ENCODE measurements at regions not wholly inside any gene's neighbourhood (a gene's known extent, or its start where the extent isn't known, plus 50 kb on each side); places are given as distances from the start of the nearest gene placed in this dataset.

DNA sequence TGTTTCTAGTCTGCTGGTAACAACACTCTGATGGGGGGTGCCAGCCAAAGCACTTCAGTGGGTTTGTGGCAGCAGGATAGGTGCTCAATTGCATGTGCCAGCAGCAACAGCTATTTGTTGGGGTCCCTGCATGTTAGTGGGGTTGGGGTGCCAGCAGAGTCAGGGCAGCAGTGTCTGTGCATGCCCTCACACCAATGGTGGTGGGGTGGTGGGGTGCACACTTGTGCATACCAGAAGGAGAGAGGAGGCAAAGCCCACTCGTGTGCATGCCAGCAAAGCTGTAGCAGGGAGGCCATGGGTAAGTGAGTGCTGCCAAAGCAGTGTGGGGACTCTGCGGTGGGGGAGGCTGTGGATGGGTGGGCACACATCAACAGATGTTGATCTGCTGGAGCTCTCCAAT is 232.2 kb downstream of the GABRG2 start:
- ATAC-seq (ENCODE audit: insufficient read depth, low read depth) (no peak), DNase-seq (no peak)
- Histone ChIP-seq H3K27ac (ENCODE audit: low read length) (no peak overlapping the region), H3K4me2 (ENCODE audit: insufficient read depth, low read length) (no peak overlapping the region), H3K36me3 (ENCODE audit: insufficient read depth, low read length) (no peaks in the 10 kb centered on the region), H3K9ac (ENCODE audit: low read depth, low read length) (no peak overlapping the region), H3K4me1 (ENCODE audit: insufficient read depth, low read length) (no peaks in the 10 kb centered on the region), H3K79me2 (ENCODE audit: insufficient read depth, low read length) (no peaks in the 10 kb centered on the region), H3K9me3 (ENCODE audit: insufficient read depth, low read length, severe bottlenecking) (no peaks in the 10 kb centered on the region), H3K27me3 (ENCODE audit: insufficient read depth, low read length, poor library complexity) (no peaks in the 10 kb centered on the region), H2AFZ (ENCODE audit: low read depth, low read length) (no peak overlapping the region), H3K4me3 (ENCODE audit: low read depth in 1 of 2, low read length in 2 of 2) (no peak overlapping the region), H4K20me1 (ENCODE audit: insufficient read depth, low read length) (no peaks in the 10 kb centered on the region)
- no peak for TF ChIP-seq EZH2 (IDR thresholded peaks at IDR 0.05; ENCODE audit: borderline replicate concordance, low read depth, low read length, severe bottlenecking)
- TF ChIP-seq, protein P1, sequence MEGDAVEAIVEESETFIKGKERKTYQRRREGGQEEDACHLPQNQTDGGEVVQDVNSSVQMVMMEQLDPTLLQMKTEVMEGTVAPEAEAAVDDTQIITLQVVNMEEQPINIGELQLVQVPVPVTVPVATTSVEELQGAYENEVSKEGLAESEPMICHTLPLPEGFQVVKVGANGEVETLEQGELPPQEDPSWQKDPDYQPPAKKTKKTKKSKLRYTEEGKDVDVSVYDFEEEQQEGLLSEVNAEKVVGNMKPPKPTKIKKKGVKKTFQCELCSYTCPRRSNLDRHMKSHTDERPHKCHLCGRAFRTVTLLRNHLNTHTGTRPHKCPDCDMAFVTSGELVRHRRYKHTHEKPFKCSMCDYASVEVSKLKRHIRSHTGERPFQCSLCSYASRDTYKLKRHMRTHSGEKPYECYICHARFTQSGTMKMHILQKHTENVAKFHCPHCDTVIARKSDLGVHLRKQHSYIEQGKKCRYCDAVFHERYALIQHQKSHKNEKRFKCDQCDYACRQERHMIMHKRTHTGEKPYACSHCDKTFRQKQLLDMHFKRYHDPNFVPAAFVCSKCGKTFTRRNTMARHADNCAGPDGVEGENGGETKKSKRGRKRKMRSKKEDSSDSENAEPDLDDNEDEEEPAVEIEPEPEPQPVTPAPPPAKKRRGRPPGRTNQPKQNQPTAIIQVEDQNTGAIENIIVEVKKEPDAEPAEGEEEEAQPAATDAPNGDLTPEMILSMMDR (IDR thresholded peaks at IDR 0.05; ENCODE audit: borderline replicate concordance, extremely low read depth, low read length, poor library complexity, severe bottlenecking), result no peak

DNA sequence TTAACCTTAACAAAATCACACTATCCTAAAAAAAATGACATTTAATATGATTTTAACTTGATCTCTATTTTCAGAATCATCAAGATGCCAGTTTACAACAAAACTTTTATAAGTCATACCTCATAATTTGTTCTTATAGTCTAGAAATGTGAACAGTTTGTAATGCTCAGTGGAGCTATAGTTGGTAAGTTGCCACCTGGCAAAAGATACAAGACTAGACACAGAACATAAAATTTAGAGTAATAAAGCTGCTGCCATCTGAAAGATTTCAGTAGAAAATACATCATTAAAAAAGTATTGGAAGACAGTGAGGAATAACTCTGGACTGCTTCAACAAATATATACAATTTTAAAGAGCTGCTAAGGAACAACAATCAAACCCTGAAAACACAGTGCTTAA is 233.8 kb downstream of the GABRG2 start:
- Histone ChIP-seq H4K20me1 (ENCODE audit: insufficient read depth, low read length) (no peaks in the 10 kb centered on the region), H3K4me1 (ENCODE audit: insufficient read depth, low read length) (no peaks in the 10 kb centered on the region), H3K9me3 (ENCODE audit: insufficient read depth, low read length, severe bottlenecking) (no peaks in the 10 kb centered on the region), H2AFZ (ENCODE audit: low read depth, low read length) (no peak overlapping the region), H3K4me3 (ENCODE audit: low read depth in 1 of 2, low read length in 2 of 2) (no peak overlapping the region), H3K79me2 (ENCODE audit: insufficient read depth, low read length) (no peaks in the 10 kb centered on the region), H3K36me3 (ENCODE audit: insufficient read depth, low read length) (no peaks in the 10 kb centered on the region), H3K27ac (ENCODE audit: low read length) (no peak overlapping the region), H3K27me3 (ENCODE audit: insufficient read depth, low read length, poor library complexity) (no peaks in the 10 kb centered on the region), H3K9ac (ENCODE audit: low read depth, low read length) (no peak overlapping the region), H3K4me2 (ENCODE audit: insufficient read depth, low read length) (no peak overlapping the region)
- TF ChIP-seq, protein P1 (IDR thresholded peaks at IDR 0.05; ENCODE audit: borderline replicate concordance, extremely low read depth, low read length, poor library complexity, severe bottlenecking), result no peak
- TF ChIP-seq EZH2 (IDR thresholded peaks at IDR 0.05; ENCODE audit: borderline replicate concordance, low read depth, low read length, severe bottlenecking), result no peak
- DNase-seq (no peak), ATAC-seq (ENCODE audit: insufficient read depth, low read depth) (no peak)

DNA sequence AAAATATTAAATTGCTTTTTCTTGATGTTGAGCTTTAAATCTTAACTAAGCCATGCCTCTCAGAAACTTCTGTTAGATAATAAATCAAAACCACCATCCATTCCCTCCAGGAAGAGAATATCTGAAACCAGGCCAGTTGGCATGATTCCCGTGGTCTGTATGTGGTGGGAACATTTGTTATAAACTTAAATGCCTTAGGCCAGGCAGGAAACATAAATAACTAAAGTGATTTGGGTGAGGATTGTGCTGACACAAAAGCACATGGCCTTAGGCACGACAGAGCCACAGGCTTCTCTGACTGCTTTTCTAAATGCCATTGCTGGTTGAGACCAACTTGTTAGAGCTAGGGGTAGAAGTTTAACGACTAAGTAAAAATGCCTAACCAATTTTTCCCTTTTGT is 255.9 kb downstream of the GABRG2 start:
- Histone ChIP-seq H3K36me3 (ENCODE audit: insufficient read depth, low read length) (no peaks in the 10 kb centered on the region), H2AFZ (ENCODE audit: low read depth, low read length) (no peak overlapping the region), H3K9ac (ENCODE audit: low read depth, low read length) (no peak overlapping the region), H3K9me3 (ENCODE audit: insufficient read depth, low read length, severe bottlenecking) (peaks cover 2% of the 10 kb centered on the region), H3K79me2 (ENCODE audit: insufficient read depth, low read length) (no peaks in the 10 kb centered on the region), H4K20me1 (ENCODE audit: insufficient read depth, low read length) (no peaks in the 10 kb centered on the region), H3K4me3 (ENCODE audit: low read depth in 1 of 2, low read length in 2 of 2) (no peak overlapping the region), H3K27me3 (ENCODE audit: insufficient read depth, low read length, poor library complexity) (no peaks in the 10 kb centered on the region), H3K4me1 (ENCODE audit: insufficient read depth, low read length) (no peaks in the 10 kb centered on the region), H3K4me2 (ENCODE audit: insufficient read depth, low read length) (no peak overlapping the region), H3K27ac (ENCODE audit: low read length) (no peak overlapping the region)
- DNase-seq (no peak), ATAC-seq (ENCODE audit: insufficient read depth, low read depth) (no peak)
- TF ChIP-seq, protein P1 (IDR thresholded peaks at IDR 0.05; ENCODE audit: borderline replicate concordance, extremely low read depth, low read length, poor library complexity, severe bottlenecking), result no peak
- no peak for TF ChIP-seq EZH2 (IDR thresholded peaks at IDR 0.05; ENCODE audit: borderline replicate concordance, low read depth, low read length, severe bottlenecking)

- DNase-seq (no peak), ATAC-seq (ENCODE audit: insufficient read depth, low read depth) (no peak)
- H3K36me3 ChIP-seq (ENCODE audit: insufficient read depth, low read length), result no peaks in the 10 kb centered on the region
- H3K79me2 ChIP-seq (ENCODE audit: insufficient read depth, low read length), result no peaks in the 10 kb centered on the region
- TF ChIP-seq, protein P1 (IDR thresholded peaks at IDR 0.05; ENCODE audit: borderline replicate concordance, extremely low read depth, low read length, poor library complexity, severe bottlenecking), result no peak
- TF ChIP-seq EZH2 (IDR thresholded peaks at IDR 0.05; ENCODE audit: borderline replicate concordance, low read depth, low read length, severe bottlenecking), result no peak
- no peak overlapping the region for H3K9ac ChIP-seq (ENCODE audit: low read depth, low read length)
- no peaks in the 10 kb centered on the region for H3K4me1 ChIP-seq (ENCODE audit: insufficient read depth, low read length)
- H4K20me1 ChIP-seq (ENCODE audit: insufficient read depth, low read length), result no peaks in the 10 kb centered on the region
- H3K9me3 ChIP-seq (ENCODE audit: insufficient read depth, low read length, severe bottlenecking), result no peaks in the 10 kb centered on the region
- no peak overlapping the region for H3K4me3 ChIP-seq (ENCODE audit: low read depth in 1 of 2, low read length in 2 of 2)
- no peak overlapping the region for H2AFZ ChIP-seq (ENCODE audit: low read depth, low read length)
- H3K27ac ChIP-seq (ENCODE audit: low read length), result no peak overlapping the region
- H3K27me3 ChIP-seq (ENCODE audit: insufficient read depth, low read length, poor library complexity), result no peaks in the 10 kb centered on the region
- H3K4me2 ChIP-seq (ENCODE audit: insufficient read depth, low read length), result no peak overlapping the region
Measured at GRCh38 chr5:162324328-162324727, 256.8 kb downstream of the GABRG2 start.

All from DND-41 (cell line).